ENCODE measurements at regions not wholly inside any gene's neighbourhood (a gene's known extent, or its start where the extent isn't known, plus 50 kb on each side); places are given as distances from the start of the nearest gene placed in this dataset.
A peak's percentile ranks its signal among the peaks of the same experiment; 100 is the strongest.

- peak; percentile 62 for DNase-seq
- intact Hi-C loops (cut with micrococcal nuclease) = no loop called here
- Histone ChIP-seq H3K27me3 (ENCODE audit: low read depth) (no peaks in the 10 kb centered on the region), H3K4me3 (no peak overlapping the region), H3K9me3 (replicated peaks) (peaks cover 4% of the 10 kb centered on the region), H3K36me3 (no peaks in the 10 kb centered on the region), H3K4me1 (peaks cover 21% of the 10 kb centered on the region), H3K27ac (replicated peaks) (peak overlapping the region; percentile 9)
- TF ChIP-seq, protein P1, sequence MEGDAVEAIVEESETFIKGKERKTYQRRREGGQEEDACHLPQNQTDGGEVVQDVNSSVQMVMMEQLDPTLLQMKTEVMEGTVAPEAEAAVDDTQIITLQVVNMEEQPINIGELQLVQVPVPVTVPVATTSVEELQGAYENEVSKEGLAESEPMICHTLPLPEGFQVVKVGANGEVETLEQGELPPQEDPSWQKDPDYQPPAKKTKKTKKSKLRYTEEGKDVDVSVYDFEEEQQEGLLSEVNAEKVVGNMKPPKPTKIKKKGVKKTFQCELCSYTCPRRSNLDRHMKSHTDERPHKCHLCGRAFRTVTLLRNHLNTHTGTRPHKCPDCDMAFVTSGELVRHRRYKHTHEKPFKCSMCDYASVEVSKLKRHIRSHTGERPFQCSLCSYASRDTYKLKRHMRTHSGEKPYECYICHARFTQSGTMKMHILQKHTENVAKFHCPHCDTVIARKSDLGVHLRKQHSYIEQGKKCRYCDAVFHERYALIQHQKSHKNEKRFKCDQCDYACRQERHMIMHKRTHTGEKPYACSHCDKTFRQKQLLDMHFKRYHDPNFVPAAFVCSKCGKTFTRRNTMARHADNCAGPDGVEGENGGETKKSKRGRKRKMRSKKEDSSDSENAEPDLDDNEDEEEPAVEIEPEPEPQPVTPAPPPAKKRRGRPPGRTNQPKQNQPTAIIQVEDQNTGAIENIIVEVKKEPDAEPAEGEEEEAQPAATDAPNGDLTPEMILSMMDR (IDR thresholded peaks at IDR 0.05; ENCODE audit: borderline replicate concordance) = no peak
These were observed 394.3 kb downstream of the TGFB2 start for GRCh38 chr1:218739426-218739825.

GRCh38 chr1:218741852-218742251, 396.7 kb downstream of the TGFB2 start:
- intact Hi-C loops (cut with micrococcal nuclease) = no loop called here
- DNase-seq = no peak
- Histone ChIP-seq H3K4me3 (no peak overlapping the region), H3K9me3 (replicated peaks) (peaks cover 26% of the 10 kb centered on the region), H3K4me1 (peaks cover 4% of the 10 kb centered on the region), H3K27ac (replicated peaks) (no peak overlapping the region), H3K27me3 (ENCODE audit: low read depth) (no peaks in the 10 kb centered on the region), H3K36me3 (no peaks in the 10 kb centered on the region)
- TF ChIP-seq, protein P1 (IDR thresholded peaks at IDR 0.05; ENCODE audit: borderline replicate concordance) = no peak

DNA sequence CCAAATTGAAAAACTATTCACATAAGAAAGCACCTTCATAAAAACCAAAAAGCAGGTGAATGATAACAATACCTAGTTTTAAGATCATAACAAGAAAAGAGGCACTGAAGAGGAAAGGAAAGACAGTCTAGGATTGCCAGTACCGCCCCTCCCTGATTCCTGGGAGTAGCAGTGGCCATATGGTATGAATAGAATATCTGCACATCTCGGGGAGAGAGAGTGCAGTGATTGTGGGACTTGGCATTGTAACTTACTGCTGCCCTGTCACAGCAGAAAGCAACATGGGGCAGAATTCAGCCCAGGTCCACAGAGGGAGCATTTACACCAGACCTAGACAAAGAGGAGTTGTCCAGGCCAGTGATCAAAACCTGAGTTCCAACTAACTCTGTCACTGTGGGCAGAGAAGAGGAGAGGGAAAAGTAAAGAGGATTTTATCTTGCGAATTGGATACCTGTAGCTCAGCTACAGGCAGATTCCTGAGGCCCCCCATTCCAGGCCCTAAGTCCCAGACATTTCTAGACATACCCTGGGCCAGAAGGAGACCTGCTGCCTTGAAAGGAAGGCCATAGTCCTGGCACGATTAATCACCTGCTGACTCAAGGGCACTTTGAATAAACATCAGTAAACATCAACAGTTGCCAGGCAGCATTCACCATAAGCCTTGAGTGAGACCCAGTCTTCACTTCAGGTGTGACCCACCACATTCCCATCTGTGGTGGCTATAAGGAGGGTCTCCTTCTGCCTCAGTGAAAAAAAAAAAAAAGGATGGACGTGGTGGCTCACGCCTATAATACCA, 397.5 kb downstream of the TGFB2 start:
- Histone ChIP-seq H3K27ac (replicated peaks) (no peak overlapping the region), H3K4me3 (no peak overlapping the region), H3K27me3 (ENCODE audit: low read depth) (no peaks in the 10 kb centered on the region), H3K9me3 (replicated peaks) (peaks cover 26% of the 10 kb centered on the region), H3K4me1 (peaks cover 4% of the 10 kb centered on the region), H3K36me3 (no peaks in the 10 kb centered on the region)
- TF ChIP-seq, protein P1 (IDR thresholded peaks at IDR 0.05; ENCODE audit: borderline replicate concordance) = no peak
- intact Hi-C loops (cut with micrococcal nuclease) = no loop called here
- DNase-seq = no peak

DNA sequence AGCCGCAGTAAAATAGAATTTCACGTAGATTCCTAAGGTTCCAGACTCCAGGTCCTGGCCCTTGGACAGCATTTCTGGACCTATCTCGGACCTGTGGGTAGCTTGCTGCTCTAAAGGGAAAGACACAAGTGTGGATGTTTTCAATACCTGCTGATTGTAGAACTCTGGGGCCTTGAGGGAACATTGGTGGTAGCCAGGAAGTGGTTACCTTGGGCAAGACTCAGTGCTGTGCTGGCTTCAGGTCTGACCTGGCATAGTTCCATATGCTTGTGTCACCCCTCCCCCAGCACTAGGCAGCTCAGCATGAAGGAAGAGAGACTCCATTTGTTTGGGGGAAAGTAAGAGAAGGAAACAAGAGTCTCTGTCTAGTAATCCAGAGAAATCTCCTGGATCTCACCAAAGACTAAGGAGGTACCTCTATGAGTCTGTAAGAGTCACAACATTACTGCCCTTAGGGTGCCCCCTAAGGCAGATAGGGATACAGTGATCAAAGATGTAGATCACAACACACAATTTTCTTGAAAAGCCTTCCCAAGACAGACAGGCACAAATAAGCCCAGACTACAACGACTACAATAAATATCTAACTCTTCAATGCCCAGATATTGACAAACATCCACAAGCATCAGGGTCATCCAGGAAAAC, 398.8 kb downstream of the TGFB2 start:
- TF ChIP-seq, protein P1 (IDR thresholded peaks at IDR 0.05; ENCODE audit: borderline replicate concordance) = no peak
- intact Hi-C loops (cut with micrococcal nuclease) = no loop called here
- no peak for DNase-seq

DNA sequence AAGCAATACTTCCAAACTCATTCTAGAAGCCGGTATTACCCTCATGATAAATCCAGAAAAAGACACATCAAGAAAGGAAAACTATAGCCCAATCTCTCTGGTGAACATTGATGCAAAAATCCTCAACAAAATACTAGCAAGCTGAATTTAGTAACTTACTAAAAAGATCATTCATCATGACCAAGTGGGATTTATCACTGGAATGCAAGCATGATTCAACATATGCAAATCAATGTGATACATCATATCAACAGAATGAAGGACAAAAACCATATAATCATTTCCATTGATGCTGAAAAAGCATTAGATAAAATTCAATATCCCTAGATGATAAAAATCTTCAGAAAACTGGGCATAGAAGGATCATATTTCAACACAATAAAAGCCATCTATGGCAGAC, 402.9 kb downstream of the TGFB2 start:
- no peak for DNase-seq
- Histone ChIP-seq H3K4me1 (no peaks in the 10 kb centered on the region), H3K27ac (replicated peaks) (no peak overlapping the region), H3K27me3 (ENCODE audit: low read depth) (no peaks in the 10 kb centered on the region), H3K4me3 (no peak overlapping the region), H3K9me3 (replicated peaks) (peaks cover 26% of the 10 kb centered on the region), H3K36me3 (no peaks in the 10 kb centered on the region)
- TF ChIP-seq, protein P1 (IDR thresholded peaks at IDR 0.05; ENCODE audit: borderline replicate concordance) = no peak
- intact Hi-C loops (cut with micrococcal nuclease) = no loop called here

More for the DNA sequence above, 398.8 kb downstream of the TGFB2 start:
- Histone ChIP-seq H3K36me3 (no peaks in the 10 kb centered on the region), H3K4me3 (no peak overlapping the region), H3K27ac (replicated peaks) (no peak overlapping the region), H3K4me1 (peaks cover 4% of the 10 kb centered on the region), H3K9me3 (replicated peaks) (peaks cover 26% of the 10 kb centered on the region), H3K27me3 (ENCODE audit: low read depth) (no peaks in the 10 kb centered on the region)

Measured in left ventricle myocardium inferior (tissue), 1 donor.